GM20000 (cell line): ENCODE measurements at regions not wholly inside any gene's neighbourhood (a gene's known extent, or its start where the extent isn't known, plus 50 kb on each side); places are given as distances from the start of the nearest gene placed in this dataset.
A peak's percentile ranks its signal among the peaks of the same experiment; 100 is the strongest.

Experiments
- DNase-seq: peaks from one replicate; pipeline ENCODE4 v3.0.0; 2012; ENCODE audit warnings: low spot score
- TF ChIP-seq, protein P1 (sequence below): IDR thresholded peaks from 2 replicates; pipeline ENCODE4 v1.5.1; 2012; ENCODE audit warnings: mild to moderate bottlenecking, control low read depth; ENCODE audit errors: extremely low read depth, missing control alignments

GRCh38 chr3:43854916-43855315 lies 164.2 kb downstream of the ABHD5 start:
- TF ChIP-seq, protein P1, sequence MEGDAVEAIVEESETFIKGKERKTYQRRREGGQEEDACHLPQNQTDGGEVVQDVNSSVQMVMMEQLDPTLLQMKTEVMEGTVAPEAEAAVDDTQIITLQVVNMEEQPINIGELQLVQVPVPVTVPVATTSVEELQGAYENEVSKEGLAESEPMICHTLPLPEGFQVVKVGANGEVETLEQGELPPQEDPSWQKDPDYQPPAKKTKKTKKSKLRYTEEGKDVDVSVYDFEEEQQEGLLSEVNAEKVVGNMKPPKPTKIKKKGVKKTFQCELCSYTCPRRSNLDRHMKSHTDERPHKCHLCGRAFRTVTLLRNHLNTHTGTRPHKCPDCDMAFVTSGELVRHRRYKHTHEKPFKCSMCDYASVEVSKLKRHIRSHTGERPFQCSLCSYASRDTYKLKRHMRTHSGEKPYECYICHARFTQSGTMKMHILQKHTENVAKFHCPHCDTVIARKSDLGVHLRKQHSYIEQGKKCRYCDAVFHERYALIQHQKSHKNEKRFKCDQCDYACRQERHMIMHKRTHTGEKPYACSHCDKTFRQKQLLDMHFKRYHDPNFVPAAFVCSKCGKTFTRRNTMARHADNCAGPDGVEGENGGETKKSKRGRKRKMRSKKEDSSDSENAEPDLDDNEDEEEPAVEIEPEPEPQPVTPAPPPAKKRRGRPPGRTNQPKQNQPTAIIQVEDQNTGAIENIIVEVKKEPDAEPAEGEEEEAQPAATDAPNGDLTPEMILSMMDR = no peak
- DNase-seq = no peak

DNA sequence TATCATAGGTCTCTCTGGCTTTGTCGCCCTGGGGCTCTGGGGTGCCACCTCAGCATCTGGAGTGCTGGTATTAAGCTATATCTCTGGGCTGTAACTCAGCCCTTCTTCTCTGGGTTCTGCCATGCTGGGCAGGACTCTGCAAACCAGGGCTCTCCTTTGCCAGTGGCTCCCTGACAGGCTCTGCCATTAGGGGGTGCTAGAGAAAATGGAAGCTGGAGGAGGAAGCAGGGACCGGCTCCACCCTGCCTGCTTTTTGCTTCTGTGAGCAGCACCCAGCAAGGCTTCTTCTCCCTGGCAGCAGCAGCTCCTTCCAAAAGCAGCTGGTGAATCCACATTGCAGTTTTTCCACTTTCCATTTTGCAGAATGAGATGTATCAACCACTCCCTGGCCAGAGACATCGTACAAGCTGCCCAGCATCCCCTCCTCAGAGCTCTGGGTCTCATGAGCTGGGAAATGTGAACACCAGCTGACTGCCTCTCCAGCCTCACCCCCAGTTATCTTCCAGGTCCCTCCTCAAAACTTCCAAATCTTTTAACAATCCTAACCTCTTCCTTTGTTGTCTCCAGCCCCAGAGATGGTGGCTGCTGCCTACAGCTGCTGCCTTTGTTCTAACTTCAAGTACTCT lies 165.0 kb downstream of the ABHD5 start:
- TF ChIP-seq, protein P1 = peak; percentile 79
- peak; percentile 61 for DNase-seq

GRCh38 chr3:43856351-43856750 lies 165.6 kb downstream of the ABHD5 start:
- TF ChIP-seq, protein P1 = no peak
- DNase-seq = no peak

DNA sequence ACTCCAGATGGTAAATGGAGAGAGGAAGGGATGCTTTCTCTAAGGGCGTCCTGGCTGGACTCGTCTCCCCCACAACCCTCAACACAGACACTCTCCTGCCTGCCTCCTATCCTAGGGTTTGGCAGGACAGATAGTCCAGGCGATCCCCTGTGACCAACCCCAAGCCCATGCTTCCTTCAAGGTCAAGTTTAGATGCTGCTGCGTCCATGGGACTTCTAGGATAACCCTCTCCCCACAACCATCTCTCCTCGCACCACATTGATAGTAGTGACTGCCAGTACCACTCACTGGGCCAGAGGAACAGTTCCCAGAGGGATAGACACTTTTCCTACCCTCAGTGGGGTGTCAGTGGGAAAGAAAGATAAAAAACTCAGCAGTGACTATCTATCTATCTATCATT lies 166.0 kb downstream of the ABHD5 start:
- TF ChIP-seq, protein P1 = no peak
- DNase-seq = no peak

DNA sequence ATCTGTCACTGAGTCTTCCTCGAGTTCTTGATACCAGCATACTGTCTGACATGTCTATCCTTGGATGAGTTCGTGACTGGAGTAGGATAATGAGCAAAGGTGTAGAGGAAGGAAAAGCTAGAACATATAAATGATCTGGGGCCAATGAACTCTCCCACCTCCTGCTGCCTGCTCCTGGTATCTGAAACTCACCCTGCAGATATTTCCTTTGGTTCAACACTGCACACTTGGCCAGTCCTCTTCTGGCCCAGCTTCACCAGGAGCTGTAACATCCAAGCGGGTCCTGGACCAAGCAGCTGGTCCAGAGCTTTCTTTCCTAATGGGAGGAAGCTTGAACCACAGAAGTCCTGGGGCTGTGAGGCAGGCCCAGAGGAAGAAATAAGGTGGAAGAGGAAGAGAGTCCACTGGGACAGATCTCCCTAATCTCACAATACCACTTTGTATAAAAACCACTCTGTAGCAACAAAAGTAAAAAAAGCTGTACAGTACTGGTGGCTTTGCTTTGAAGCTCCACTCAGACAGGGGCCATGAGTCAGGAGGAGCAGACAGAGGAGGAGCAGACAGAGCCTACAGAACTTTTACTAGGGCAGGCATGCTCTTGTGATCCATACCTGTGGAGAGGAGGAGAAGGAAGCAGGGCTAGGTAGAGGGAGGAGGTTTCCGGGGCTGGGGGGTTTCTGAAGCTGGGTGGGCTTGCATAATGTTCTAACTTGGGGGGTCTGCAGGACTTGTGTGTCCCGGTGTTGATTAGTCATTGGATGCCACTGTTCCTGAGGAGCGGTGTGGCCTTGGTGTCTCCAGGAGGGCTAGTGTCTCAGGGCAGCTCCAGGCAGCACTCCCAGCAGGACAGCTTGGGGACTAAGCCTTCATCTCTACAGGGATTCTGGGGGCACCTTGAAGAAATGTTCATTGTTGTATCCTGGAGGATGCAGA lies 166.9 kb downstream of the ABHD5 start:
- TF ChIP-seq, protein P1 = no peak
- no peak for DNase-seq

- DNase-seq = no peak
- TF ChIP-seq, protein P1 = no peak
Observed at GRCh38 chr3:43858294-43858701, 167.6 kb downstream of the ABHD5 start.

DNA sequence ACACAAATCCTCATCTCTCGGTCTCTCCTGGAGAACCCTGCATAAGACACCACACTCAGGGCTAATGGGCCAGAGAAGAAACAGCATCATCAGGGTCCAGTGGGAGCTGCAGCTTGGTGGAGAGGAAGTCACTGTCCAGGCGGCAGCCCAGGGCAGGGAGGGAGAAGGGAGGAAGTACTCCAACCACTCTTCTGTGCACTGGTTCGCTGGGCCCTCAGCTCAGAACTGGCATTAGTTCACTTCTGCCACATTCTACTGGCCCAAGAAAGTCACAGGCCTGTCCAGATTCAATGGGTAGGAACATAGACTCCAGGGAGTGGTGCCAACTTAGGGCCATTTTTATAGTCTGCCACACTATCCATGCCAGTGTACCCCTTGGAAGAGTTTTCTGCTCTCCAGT lies 169.0 kb downstream of the ABHD5 start:
- no peak for DNase-seq
- TF ChIP-seq, protein P1 = no peak
